ENCODE measurements at regions not wholly inside any gene's neighbourhood (a gene's known extent, or its start where the extent isn't known, plus 50 kb on each side); places are given as distances from the start of the nearest gene placed in this dataset.

DNA sequence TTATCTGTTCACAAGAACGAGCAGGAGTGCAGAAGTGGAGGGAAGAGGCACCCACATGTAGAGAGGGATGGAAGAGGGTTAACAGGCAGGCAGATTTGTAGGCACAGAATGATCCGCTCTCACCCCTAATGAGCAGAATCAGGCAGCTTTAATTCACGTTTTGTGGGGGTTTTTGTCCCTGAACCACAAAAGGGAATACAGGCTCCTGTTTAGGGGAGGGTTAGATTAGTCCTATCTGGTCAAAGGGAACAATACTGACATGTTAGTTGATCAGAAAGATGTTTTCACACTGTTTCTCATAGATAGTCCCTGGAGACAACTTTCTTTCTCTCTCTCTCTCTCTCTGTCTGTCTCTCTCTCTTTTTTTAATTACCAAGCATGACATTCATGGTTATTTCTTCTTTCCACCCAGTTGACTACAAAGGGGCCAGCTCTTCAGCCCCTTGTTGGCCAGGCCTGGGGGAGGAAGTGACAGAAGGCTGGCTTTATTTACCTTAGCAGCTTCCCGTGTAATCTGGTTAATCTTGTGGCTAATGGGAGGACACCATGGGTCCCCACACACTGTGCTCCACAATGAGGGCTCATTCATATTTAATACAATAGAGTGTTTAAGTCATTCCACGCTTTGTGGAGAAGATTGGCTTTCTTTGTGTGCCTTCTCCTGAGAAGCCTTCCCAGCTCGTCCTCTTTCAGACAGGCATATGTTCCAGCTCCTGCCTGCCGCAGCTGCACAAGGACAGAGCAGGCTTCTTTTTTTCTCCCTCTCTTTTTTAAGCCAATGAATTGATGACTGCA, 958.8 kb downstream of the TFAP2A start:
- TF ChIP-seq ZNF274 (IDR thresholded peaks at IDR 0.05; ENCODE audit: low read depth, low read length) (no peak), CEBPB (IDR thresholded peaks at IDR 0.05; ENCODE audit: low read depth) (no peak), EZH2phosphoT487 (IDR thresholded peaks at IDR 0.05; ENCODE audit: borderline replicate concordance) (no peak), JUND (IDR thresholded peaks at IDR 0.05) (no peak), EZH2 (IDR thresholded peaks at IDR 0.05) (no peak), POLR2A (IDR thresholded peaks at IDR 0.05; ENCODE audit: borderline replicate concordance, extremely low read depth, insufficient read depth, insufficient read length) (no peak), POLR2AphosphoS5 (IDR thresholded peaks at IDR 0.05; ENCODE audit: low read depth, low read length) (no peak)
- TF ChIP-seq, protein P1, sequence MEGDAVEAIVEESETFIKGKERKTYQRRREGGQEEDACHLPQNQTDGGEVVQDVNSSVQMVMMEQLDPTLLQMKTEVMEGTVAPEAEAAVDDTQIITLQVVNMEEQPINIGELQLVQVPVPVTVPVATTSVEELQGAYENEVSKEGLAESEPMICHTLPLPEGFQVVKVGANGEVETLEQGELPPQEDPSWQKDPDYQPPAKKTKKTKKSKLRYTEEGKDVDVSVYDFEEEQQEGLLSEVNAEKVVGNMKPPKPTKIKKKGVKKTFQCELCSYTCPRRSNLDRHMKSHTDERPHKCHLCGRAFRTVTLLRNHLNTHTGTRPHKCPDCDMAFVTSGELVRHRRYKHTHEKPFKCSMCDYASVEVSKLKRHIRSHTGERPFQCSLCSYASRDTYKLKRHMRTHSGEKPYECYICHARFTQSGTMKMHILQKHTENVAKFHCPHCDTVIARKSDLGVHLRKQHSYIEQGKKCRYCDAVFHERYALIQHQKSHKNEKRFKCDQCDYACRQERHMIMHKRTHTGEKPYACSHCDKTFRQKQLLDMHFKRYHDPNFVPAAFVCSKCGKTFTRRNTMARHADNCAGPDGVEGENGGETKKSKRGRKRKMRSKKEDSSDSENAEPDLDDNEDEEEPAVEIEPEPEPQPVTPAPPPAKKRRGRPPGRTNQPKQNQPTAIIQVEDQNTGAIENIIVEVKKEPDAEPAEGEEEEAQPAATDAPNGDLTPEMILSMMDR (IDR thresholded peaks at IDR 0.05 in 2 of 3, conservative IDR thresholded peaks at IDR 0.05 in 1 of 3; ENCODE audit: borderline replicate concordance in 1 of 3, insufficient read depth in 1 of 3, low read depth in 2 of 3, low read length in 2 of 3): no peak
